H1 (cell line): ENCODE measurements at regions not wholly inside any gene's neighbourhood (a gene's known extent, or its start where the extent isn't known, plus 50 kb on each side); places are given as distances from the start of the nearest gene placed in this dataset.

Experiments
- JUN ChIP-seq: IDR thresholded peaks from 2 replicates; pipeline ENCODE4 v1.6.1; 2011; ENCODE audit warnings: low read depth, mild to moderate bottlenecking, improper control_type of control experiment, low read length
- POLR2AphosphoS5 ChIP-seq: IDR thresholded peaks from 2 replicates; pipeline ENCODE4 v1.6.1; 2011; ENCODE audit warnings: low read depth, low read length
- TF ChIP-seq, protein P1 (sequence below), 3 experiments: IDR thresholded peaks; 1 replicate in 2 of 3; 2 replicates in 1 of 3; pipeline versions ENCODE4 v1.5.1 to v1.6.1; 2011; ENCODE audit warnings: low read length in 3 of 3, mild to moderate bottlenecking in 3 of 3, inconsistent platforms in 2 of 3, low read depth in 1 of 3, moderate library complexity in 1 of 3; ENCODE audit not compliant: insufficient read depth in 1 of 3; ENCODE audit errors: control extremely low read depth in 1 of 3

DNA sequence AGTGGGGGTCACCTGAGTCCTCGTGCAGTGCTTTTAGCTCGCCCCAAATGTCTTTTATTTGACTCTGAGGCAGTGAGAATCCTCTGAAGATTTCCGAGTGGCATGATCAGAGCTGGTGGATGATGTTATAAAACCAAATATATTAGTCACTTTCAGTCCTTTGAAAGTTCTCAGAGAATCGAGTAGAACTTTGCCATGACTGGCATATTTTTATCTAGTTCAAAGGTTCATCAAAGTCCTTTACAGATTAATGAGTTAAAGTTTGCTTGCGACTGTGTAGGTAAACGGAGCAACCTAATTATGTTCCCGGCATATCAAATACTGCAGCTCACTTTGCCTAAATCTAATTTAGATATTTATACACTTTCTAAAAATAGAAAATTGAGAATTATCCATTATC, 498.5 kb upstream of the NOX3 start:
- no peak for TF ChIP-seq JUN
- no peak for TF ChIP-seq POLR2AphosphoS5
- TF ChIP-seq, protein P1, sequence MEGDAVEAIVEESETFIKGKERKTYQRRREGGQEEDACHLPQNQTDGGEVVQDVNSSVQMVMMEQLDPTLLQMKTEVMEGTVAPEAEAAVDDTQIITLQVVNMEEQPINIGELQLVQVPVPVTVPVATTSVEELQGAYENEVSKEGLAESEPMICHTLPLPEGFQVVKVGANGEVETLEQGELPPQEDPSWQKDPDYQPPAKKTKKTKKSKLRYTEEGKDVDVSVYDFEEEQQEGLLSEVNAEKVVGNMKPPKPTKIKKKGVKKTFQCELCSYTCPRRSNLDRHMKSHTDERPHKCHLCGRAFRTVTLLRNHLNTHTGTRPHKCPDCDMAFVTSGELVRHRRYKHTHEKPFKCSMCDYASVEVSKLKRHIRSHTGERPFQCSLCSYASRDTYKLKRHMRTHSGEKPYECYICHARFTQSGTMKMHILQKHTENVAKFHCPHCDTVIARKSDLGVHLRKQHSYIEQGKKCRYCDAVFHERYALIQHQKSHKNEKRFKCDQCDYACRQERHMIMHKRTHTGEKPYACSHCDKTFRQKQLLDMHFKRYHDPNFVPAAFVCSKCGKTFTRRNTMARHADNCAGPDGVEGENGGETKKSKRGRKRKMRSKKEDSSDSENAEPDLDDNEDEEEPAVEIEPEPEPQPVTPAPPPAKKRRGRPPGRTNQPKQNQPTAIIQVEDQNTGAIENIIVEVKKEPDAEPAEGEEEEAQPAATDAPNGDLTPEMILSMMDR (IDR thresholded peaks at IDR 0.05; ENCODE audit: control extremely low read depth in 1 of 3, insufficient read depth in 1 of 3, low read depth in 1 of 3, low read length in 3 of 3), result no peak
